Cardiac muscle cell (in vitro differentiated cells and primary cell): ENCODE measurements at regions not wholly inside any gene's neighbourhood (a gene's known extent, or its start where the extent isn't known, plus 50 kb on each side); places are given as distances from the start of the nearest gene placed in this dataset.
"Not testable (repeated sequence)": the region's sequence is repeated elsewhere in the genome, so short reads cannot be mapped to it uniquely, and the experiment has no call there.

Experiments used
- DNase-seq, 2 donors: peaks; one replicate each; pipeline versions ENCODE4 v3.0.0 to v3.0.0-alpha.2; 2010 to 2017; ENCODE audit warnings: low read depth in 1 of 2, low spot score in 1 of 2
- H3K27ac ChIP-seq: fragments of 200-600 bp; sonication (generic); 2 replicates; pipeline ENCODE4 v1.5.1; 2016
- H3K27me3 ChIP-seq: fragments of 200-600 bp; sonication (generic); 2 replicates; pipeline ENCODE4 v1.6.0; 2016; ENCODE audit warnings: control low read depth
- H3K36me3 ChIP-seq: fragments of 200-600 bp; sonication (generic); 2 replicates; pipeline ENCODE4 v1.5.1; 2016; ENCODE audit warnings: control low read depth
- H3K4me1 ChIP-seq: fragments of 200-600 bp; sonication (generic); 2 replicates; pipeline ENCODE4 v1.8.1; 2017; ENCODE audit warnings: low read depth, mild to moderate bottlenecking, mixed run types
- H3K4me3 ChIP-seq: fragments of 200-600 bp; sonication (generic); 2 replicates; pipeline ENCODE4 v1.5.1; 2016; ENCODE audit warnings: mild to moderate bottlenecking
- H3K9me3 ChIP-seq: fragments of 200-600 bp; sonication (generic); 2 replicates; pipeline ENCODE4 v1.5.1; 2017; ENCODE audit warnings: low read depth, mild to moderate bottlenecking, control low read depth
- TF ChIP-seq, protein P1 (sequence below): IDR thresholded peaks from 2 replicates; pipeline ENCODE4 v1.5.1; 2012; ENCODE audit warnings: low read depth, mild to moderate bottlenecking, low read length

GRCh38 chr7:112937651-112938415 lies 147.6 kb upstream of the TMEM168 start:
- Histone ChIP-seq H3K9me3 (no peaks in the 10 kb centered on the region), H3K36me3 (no peaks in the 10 kb centered on the region), H3K27ac (peak overlapping the region; percentile 79), H3K27me3 (no peaks in the 10 kb centered on the region), H3K4me3 (peak overlapping the region; percentile 52), H3K4me1 (peaks cover 22% of the 10 kb centered on the region)
- DNase-seq: peak in 1 of 2 donors; percentile 50
- TF ChIP-seq, protein P1, sequence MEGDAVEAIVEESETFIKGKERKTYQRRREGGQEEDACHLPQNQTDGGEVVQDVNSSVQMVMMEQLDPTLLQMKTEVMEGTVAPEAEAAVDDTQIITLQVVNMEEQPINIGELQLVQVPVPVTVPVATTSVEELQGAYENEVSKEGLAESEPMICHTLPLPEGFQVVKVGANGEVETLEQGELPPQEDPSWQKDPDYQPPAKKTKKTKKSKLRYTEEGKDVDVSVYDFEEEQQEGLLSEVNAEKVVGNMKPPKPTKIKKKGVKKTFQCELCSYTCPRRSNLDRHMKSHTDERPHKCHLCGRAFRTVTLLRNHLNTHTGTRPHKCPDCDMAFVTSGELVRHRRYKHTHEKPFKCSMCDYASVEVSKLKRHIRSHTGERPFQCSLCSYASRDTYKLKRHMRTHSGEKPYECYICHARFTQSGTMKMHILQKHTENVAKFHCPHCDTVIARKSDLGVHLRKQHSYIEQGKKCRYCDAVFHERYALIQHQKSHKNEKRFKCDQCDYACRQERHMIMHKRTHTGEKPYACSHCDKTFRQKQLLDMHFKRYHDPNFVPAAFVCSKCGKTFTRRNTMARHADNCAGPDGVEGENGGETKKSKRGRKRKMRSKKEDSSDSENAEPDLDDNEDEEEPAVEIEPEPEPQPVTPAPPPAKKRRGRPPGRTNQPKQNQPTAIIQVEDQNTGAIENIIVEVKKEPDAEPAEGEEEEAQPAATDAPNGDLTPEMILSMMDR: no peak

DNA sequence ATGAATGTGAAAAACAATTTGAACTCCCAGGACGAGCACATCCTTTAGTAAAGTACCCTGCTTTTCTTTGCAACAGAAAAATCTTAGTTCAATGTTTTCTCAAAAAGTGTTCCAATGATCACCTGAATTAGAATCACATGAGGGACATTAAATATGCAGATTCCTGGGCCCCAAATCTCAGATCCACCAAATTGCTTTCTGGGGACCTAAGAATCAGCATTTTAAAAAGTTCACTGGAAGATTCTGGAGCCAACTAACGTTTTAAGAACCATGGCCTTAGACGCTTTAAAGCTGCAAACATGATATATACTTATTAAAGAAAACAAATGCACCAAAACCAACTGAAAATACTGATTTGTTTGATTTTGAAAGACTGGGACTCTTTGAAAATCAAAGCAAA lies 143.4 kb upstream of the TMEM168 start:
- TF ChIP-seq, protein P1: no peak
- no peaks in the 10 kb centered on the region for H3K36me3 ChIP-seq
- no peak for DNase-seq
- H3K4me1 ChIP-seq: peaks cover 22% of the 10 kb centered on the region
- no peak overlapping the region for H3K27ac ChIP-seq
- no peaks in the 10 kb centered on the region for H3K27me3 ChIP-seq
- no peak overlapping the region for H3K4me3 ChIP-seq
- no peaks in the 10 kb centered on the region for H3K9me3 ChIP-seq

DNA sequence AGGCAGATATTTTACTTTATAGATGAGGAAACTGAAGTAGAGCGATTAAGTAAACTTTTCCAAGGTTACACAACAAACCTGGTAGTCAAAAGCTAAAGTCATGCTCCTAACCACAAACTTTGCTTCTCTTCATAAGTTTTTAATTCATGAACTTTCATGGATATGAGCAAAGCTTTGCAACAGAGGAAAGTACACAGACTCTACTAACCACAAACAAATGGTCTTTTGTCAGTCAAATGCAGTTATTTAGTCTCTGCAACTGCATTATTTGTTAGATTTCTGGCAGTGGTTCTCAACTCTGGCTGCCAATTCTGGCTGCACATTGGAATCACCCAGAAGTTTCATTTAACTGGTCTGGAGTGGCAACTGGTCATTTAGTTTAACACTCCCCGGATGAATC lies 140.6 kb upstream of the TMEM168 start:
- TF ChIP-seq, protein P1: no peak
- Histone ChIP-seq H3K27me3 (no peaks in the 10 kb centered on the region), H3K27ac (peak overlapping the region; percentile 53), H3K4me1 (peaks cover 2% of the 10 kb centered on the region), H3K9me3 (no peaks in the 10 kb centered on the region), H3K36me3 (no peaks in the 10 kb centered on the region), H3K4me3 (no peak overlapping the region)
- DNase-seq: peak in 1 of 2 donors; percentile 78

- no peaks in the 10 kb centered on the region for H3K9me3 ChIP-seq
- peak in 1 of 2 donors; percentile 7 for DNase-seq
- no peaks in the 10 kb centered on the region for H3K4me1 ChIP-seq
- no peaks in the 10 kb centered on the region for H3K27me3 ChIP-seq
- TF ChIP-seq, protein P1: no peak
- no peak overlapping the region for H3K4me3 ChIP-seq
- H3K36me3 ChIP-seq: no peaks in the 10 kb centered on the region
- H3K27ac ChIP-seq: no peak overlapping the region
Measured at GRCh38 chr7:112929421-112929820, 139.2 kb upstream of the TMEM168 start.

- Histone ChIP-seq H3K4me1 (no peaks in the 10 kb centered on the region), H3K9me3 (no peaks in the 10 kb centered on the region), H3K4me3 (no peak overlapping the region), H3K27ac (no peak overlapping the region), H3K36me3 (no peaks in the 10 kb centered on the region), H3K27me3 (no peaks in the 10 kb centered on the region)
- no peak for DNase-seq
- TF ChIP-seq, protein P1: no peak
Measured at GRCh38 chr7:112926018-112926417, 135.8 kb upstream of the TMEM168 start.

DNA sequence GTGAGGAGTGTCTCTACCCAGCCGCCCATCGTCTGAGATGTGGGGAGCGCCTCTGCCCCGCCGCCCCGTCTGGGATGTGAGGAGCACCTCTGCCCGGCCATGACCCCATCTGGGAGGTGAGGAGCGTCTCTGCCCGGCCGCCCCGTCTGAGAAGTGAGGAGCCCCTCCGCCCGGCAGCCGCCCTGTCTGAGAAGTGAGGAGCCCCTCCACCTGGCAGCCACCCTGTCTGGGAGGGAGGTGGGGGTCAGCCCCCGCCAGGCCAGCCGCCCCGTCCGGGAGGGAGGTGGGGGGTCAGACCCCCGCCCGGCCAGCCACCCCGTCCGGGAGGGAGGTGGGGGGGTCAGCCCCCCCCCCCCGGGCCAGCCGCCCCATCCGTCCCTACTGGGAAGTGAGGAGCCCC lies 132.4 kb upstream of the TMEM168 start:
- H3K27ac ChIP-seq, H3K27me3 ChIP-seq, H3K4me3 ChIP-seq, H3K9me3 ChIP-seq, DNase-seq, H3K4me1 ChIP-seq, H3K36me3 ChIP-seq: not testable (repeated sequence)

- not testable (repeated sequence) for H3K4me1 ChIP-seq, H3K27me3 ChIP-seq
Measured at GRCh38 chr7:112916431-112916830, 126.2 kb upstream of the TMEM168 start.

More at GRCh38 chr7:112916431-112916830, 126.2 kb upstream of the TMEM168 start:
- H3K9me3 ChIP-seq, H3K27ac ChIP-seq, H3K4me3 ChIP-seq, DNase-seq: not testable (repeated sequence)
- peaks cover 19% of the 10 kb centered on the region for H3K36me3 ChIP-seq
